AG08396 (cell line): ENCODE measurements at regions not wholly inside any gene's neighbourhood (a gene's known extent, or its start where the extent isn't known, plus 50 kb on each side); places are given as distances from the start of the nearest gene placed in this dataset.
A peak's percentile ranks its signal among the peaks of the same experiment; 100 is the strongest.

Experiments used
- DNase-seq: peaks from one replicate; pipeline ENCODE4 v3.0.0; 2012; ENCODE audit warnings: low spot score, mixed read lengths

GRCh38 chr14:62084020-62084419, 321.8 kb downstream of the SNAPC1 start:
- no peak for DNase-seq

GRCh38 chr14:62087191-62087590, 325.0 kb downstream of the SNAPC1 start:
- DNase-seq, result no peak

- no peak for DNase-seq
Observed at GRCh38 chr14:62093736-62094135, 331.5 kb downstream of the SNAPC1 start.

- no peak for DNase-seq
Observed at GRCh38 chr14:62097072-62097471, 334.9 kb downstream of the SNAPC1 start.

GRCh38 chr14:62097824-62098223, 335.6 kb downstream of the SNAPC1 start:
- DNase-seq, result no peak

- DNase-seq, result no peak
Observed at GRCh38 chr14:62098357-62098756, 336.1 kb downstream of the SNAPC1 start.

- DNase-seq, result no peak
Observed at GRCh38 chr14:62099091-62099490, 336.9 kb downstream of the SNAPC1 start.

GRCh38 chr14:62101189-62101588, 339.0 kb downstream of the SNAPC1 start:
- DNase-seq, result no peak

- no peak for DNase-seq
Observed at GRCh38 chr14:62101673-62102348, 339.6 kb downstream of the SNAPC1 start.

- no peak for DNase-seq
Observed at GRCh38 chr14:62102349-62102725, 340.1 kb downstream of the SNAPC1 start.

GRCh38 chr14:62103464-62103863, 341.2 kb downstream of the SNAPC1 start:
- no peak for DNase-seq

GRCh38 chr14:62110941-62111340, 348.7 kb downstream of the SNAPC1 start:
- no peak for DNase-seq

GRCh38 chr14:62117010-62117750, 355.0 kb downstream of the SNAPC1 start:
- peak; percentile 55 for DNase-seq

GRCh38 chr14:62117751-62118105, 355.5 kb downstream of the SNAPC1 start:
- DNase-seq, result no peak

GRCh38 chr14:62118461-62118860, 356.2 kb downstream of the SNAPC1 start:
- DNase-seq, result no peak

GRCh38 chr14:62118871-62119270, 356.7 kb downstream of the SNAPC1 start:
- DNase-seq, result no peak

GRCh38 chr14:62123961-62124360, 361.7 kb downstream of the SNAPC1 start:
- no peak for DNase-seq

- no peak for DNase-seq
Observed at GRCh38 chr14:62125793-62126192, 363.6 kb downstream of the SNAPC1 start.

GRCh38 chr14:62126879-62127478, 364.8 kb downstream of the SNAPC1 start:
- peak; percentile 44 for DNase-seq

- DNase-seq, result no peak
Observed at GRCh38 chr14:62130441-62130840, 368.2 kb downstream of the SNAPC1 start.

- DNase-seq, result no peak
Observed at GRCh38 chr14:62133776-62134550, 371.7 kb downstream of the SNAPC1 start.

GRCh38 chr14:62138593-62138992, 376.4 kb downstream of the SNAPC1 start:
- no peak for DNase-seq

GRCh38 chr14:62141139-62141538, 378.9 kb downstream of the SNAPC1 start:
- DNase-seq, result no peak
